GM19239 (cell line): ENCODE measurements at regions not wholly inside any gene's neighbourhood (a gene's known extent, or its start where the extent isn't known, plus 50 kb on each side); places are given as distances from the start of the nearest gene placed in this dataset.
"Not testable (repeated sequence)": the region's sequence is repeated elsewhere in the genome, so short reads cannot be mapped to it uniquely, and the experiment has no call there.

Experiments
- DNase-seq: peaks from one replicate; pipeline ENCODE4 v3.0.0; 2011; ENCODE audit warnings: low spot score; ENCODE audit not compliant: insufficient read length
- FAIRE-seq: peaks from 2 replicates; lab custom pipeline; 2011; peaks lifted over from hg19 to GRCh38; lab: Jason Lieb, UNC

GRCh38 chr17:70552982-70553334, 383.6 kb downstream of the KCNJ2 start:
- DNase-seq (no peak), FAIRE-seq (no peak)

GRCh38 chr17:70555723-70556122, 386.4 kb downstream of the KCNJ2 start:
- FAIRE-seq (no peak), DNase-seq (no peak)

GRCh38 chr17:70558821-70559220, 389.5 kb downstream of the KCNJ2 start:
- DNase-seq: no peak
- no peak for FAIRE-seq

- DNase-seq (no peak), FAIRE-seq (no peak)
These were observed 391.1 kb downstream of the KCNJ2 start for GRCh38 chr17:70560471-70560870.

- FAIRE-seq (no peak), DNase-seq (no peak)
These were observed 392.8 kb downstream of the KCNJ2 start for GRCh38 chr17:70562137-70562536.

- DNase-seq: no peak
- FAIRE-seq: no peak
These were observed 394.0 kb downstream of the KCNJ2 start for GRCh38 chr17:70563281-70563820.

GRCh38 chr17:70564006-70564620, 394.8 kb downstream of the KCNJ2 start:
- no peak for FAIRE-seq
- DNase-seq: no peak

GRCh38 chr17:70569128-70569527, 399.8 kb downstream of the KCNJ2 start:
- DNase-seq (no peak), FAIRE-seq (no peak)

- DNase-seq: no peak
- FAIRE-seq: no peak
These were observed 408.1 kb downstream of the KCNJ2 start for GRCh38 chr17:70577456-70577855.

GRCh38 chr17:70581459-70581858, 412.1 kb downstream of the KCNJ2 start:
- DNase-seq: no peak

GRCh38 chr17:70582777-70583176, 413.4 kb downstream of the KCNJ2 start:
- FAIRE-seq (no peak), DNase-seq (no peak)

More at GRCh38 chr17:70581459-70581858, 412.1 kb downstream of the KCNJ2 start:
- no peak for FAIRE-seq

GRCh38 chr17:70584255-70584654, 414.9 kb downstream of the KCNJ2 start:
- FAIRE-seq (no peak), DNase-seq (no peak)

GRCh38 chr17:70588003-70588402, 418.7 kb downstream of the KCNJ2 start:
- FAIRE-seq: no peak
- DNase-seq: no peak

- FAIRE-seq: no peak
These were observed 428.4 kb downstream of the KCNJ2 start for GRCh38 chr17:70597774-70598173.

GRCh38 chr17:70599198-70599597, 429.9 kb downstream of the KCNJ2 start:
- FAIRE-seq (no peak), DNase-seq (no peak)

More at GRCh38 chr17:70597774-70598173, 428.4 kb downstream of the KCNJ2 start:
- DNase-seq: no peak

- FAIRE-seq, DNase-seq: not testable (repeated sequence)
These were observed 430.6 kb downstream of the KCNJ2 start for GRCh38 chr17:70599945-70600344.

- FAIRE-seq (no peak), DNase-seq (no peak)
These were observed 433.9 kb downstream of the KCNJ2 start for GRCh38 chr17:70603226-70603625.

GRCh38 chr17:70604854-70605253, 435.5 kb downstream of the KCNJ2 start:
- DNase-seq: no peak
- FAIRE-seq: no peak

- FAIRE-seq (no peak), DNase-seq (no peak)
These were observed 436.8 kb downstream of the KCNJ2 start for GRCh38 chr17:70606086-70606485.

GRCh38 chr17:70608193-70608592, 438.9 kb downstream of the KCNJ2 start:
- no peak for FAIRE-seq
- DNase-seq: no peak

GRCh38 chr17:70608957-70609356, 439.6 kb downstream of the KCNJ2 start:
- no peak for FAIRE-seq
- no peak for DNase-seq

GRCh38 chr17:70609566-70609965, 440.2 kb downstream of the KCNJ2 start:
- DNase-seq: no peak
- FAIRE-seq: no peak
